CD4-positive, alpha-beta T cell (primary cell): ENCODE measurements at regions not wholly inside any gene's neighbourhood (a gene's known extent, or its start where the extent isn't known, plus 50 kb on each side); places are given as distances from the start of the nearest gene placed in this dataset.

Experiments
- ATAC-seq: fragments of 200-7000 bp; cut with Tn5 transposase; one replicate; pipeline ENCODE4 v1.10.0; 2022; ENCODE audit warnings: mild to moderate bottlenecking; ENCODE audit not compliant: poor library complexity
- CTCF ChIA-PET: fragments of 350-600 bp; sonication (Branson Sonifier 250); formaldehyde crosslinking; loops from one replicate; lab custom pipeline; 2021; ENCODE audit warnings: antibody characterized with exemption, inconsistent platforms; lab: Charles Lee
- POLR2A ChIA-PET: fragments of 350-600 bp; sonication (Branson Sonifier 250); formaldehyde crosslinking; loops from one replicate; lab custom pipeline; 2021; ENCODE audit warnings: antibody characterized with exemption, inconsistent platforms; lab: Charles Lee
- DNase-seq, 14 experiments: peaks; one replicate each; pipeline ENCODE4 v3.0.0-alpha.2; 2013 to 2020; ENCODE audit warnings: mixed read lengths in 2 of 14
- H3K27ac ChIP-seq, 2 donors: one replicate each; pipeline versions ENCODE4 v1.5.1 to v1.7.0; 2013; ENCODE audit warnings: low read length in 2 of 2, low read depth in 1 of 2, mild to moderate bottlenecking in 1 of 2
- H3K27me3 ChIP-seq, 2 experiments: 1 replicate in 1 of 2; 2 replicates in 1 of 2; pipeline versions ENCODE4 v1.6.1 to v1.7.0; 2013; ENCODE audit warnings: low read length in 2 of 2, control low read depth in 1 of 2, mild to moderate bottlenecking in 1 of 2, moderate library complexity in 1 of 2; ENCODE audit not compliant: insufficient read depth in 2 of 2, control insufficient read depth in 1 of 2
- H3K36me3 ChIP-seq: one replicate; pipeline ENCODE4 v1.6.1; 2013; ENCODE audit warnings: low read length, control low read depth; ENCODE audit not compliant: insufficient read depth
- H3K4me1 ChIP-seq: one replicate; pipeline ENCODE4 v1.6.1; 2013; ENCODE audit warnings: low read length, control low read depth; ENCODE audit not compliant: insufficient read depth
- H3K4me3 ChIP-seq: one replicate; pipeline ENCODE4 v1.5.1; 2013; ENCODE audit warnings: mild to moderate bottlenecking, low read length, moderate library complexity
- H3K9me3 ChIP-seq, 2 experiments: 1 replicate in 1 of 2; 2 replicates in 1 of 2; pipeline versions ENCODE4 v1.6.1 to v1.7.0; 2013; ENCODE audit warnings: low read length in 2 of 2, mild to moderate bottlenecking in 2 of 2, control low read depth in 1 of 2, moderate library complexity in 1 of 2; ENCODE audit not compliant: control insufficient read depth in 1 of 2, insufficient read depth in 1 of 2
- H3K27ac Mint-ChIP-seq: one replicate; pipeline ENCODE4 v1.8.0; 2020; ENCODE audit warnings: mixed read lengths
- H3K27me3 Mint-ChIP-seq: one replicate; pipeline ENCODE4 v1.8.0; 2021; ENCODE audit warnings: mixed read lengths
- H3K36me3 Mint-ChIP-seq: one replicate; pipeline ENCODE4 v1.8.0; 2021; ENCODE audit warnings: low read depth, mixed read lengths
- H3K4me1 Mint-ChIP-seq: one replicate; pipeline ENCODE4 v1.8.0; 2021; ENCODE audit warnings: low read depth, mixed read lengths
- H3K4me3 Mint-ChIP-seq: one replicate; pipeline ENCODE4 v1.8.0; 2020; ENCODE audit warnings: mild to moderate bottlenecking, mixed read lengths
- H3K9me3 Mint-ChIP-seq: one replicate; pipeline ENCODE4 v1.8.0; 2020; ENCODE audit warnings: mixed read lengths
- CTCF ChIP-seq: fragments of 200-600 bp; IDR thresholded peaks from one replicate; pipeline ENCODE4 v1.8.0; 2022; ENCODE audit warnings: antibody characterized with exemption, mild to moderate bottlenecking
- intact Hi-C, 2 experiments: fragments of 100-400 bp; cut with DNase I in 1 of 2; cut with micrococcal nuclease in 1 of 2; formaldehyde crosslinking; loops; one replicate each; pipeline versions ENCODE4 v1.15.1 to v1.9.0; 2023 to 2025; cut with DNase I, micrococcal nuclease

- H3K36me3 Mint-ChIP-seq = no peaks in the 10 kb centered on the region
- no peak overlapping the region for H3K27ac Mint-ChIP-seq
- Histone ChIP-seq H3K36me3 (no peaks in the 10 kb centered on the region), H3K4me3 (no peak overlapping the region), H3K9me3 (no peaks in the 10 kb centered on the region), H3K27me3 (no peaks in the 10 kb centered on the region), H3K27ac (no peak overlapping the region), H3K4me1 (no peaks in the 10 kb centered on the region)
- intact Hi-C loops = no loop called here
- no peaks in the 10 kb centered on the region for H3K4me1 Mint-ChIP-seq
- ATAC-seq (no peak), DNase-seq (no peak)
- peaks cover 24% of the 10 kb centered on the region for H3K27me3 Mint-ChIP-seq
- TF ChIP-seq CTCF = no peak
- H3K9me3 Mint-ChIP-seq = peaks cover 5% of the 10 kb centered on the region
- no peak overlapping the region for H3K4me3 Mint-ChIP-seq
- ChIA-PET CTCF (no interaction called here), POLR2A (no interaction called here)
Observed at GRCh38 chr2:215671244-215671643, 235.4 kb upstream of the FN1 start.

GRCh38 chr2:215670396-215670795 is 234.5 kb upstream of the FN1 start:
- Mint-ChIP-seq H3K27me3 (peaks cover 24% of the 10 kb centered on the region), H3K9me3 (peaks cover 5% of the 10 kb centered on the region), H3K4me3 (no peak overlapping the region), H3K36me3 (no peaks in the 10 kb centered on the region), H3K27ac (no peak overlapping the region), H3K4me1 (no peaks in the 10 kb centered on the region)
- Histone ChIP-seq H3K36me3 (no peaks in the 10 kb centered on the region), H3K9me3 (no peaks in the 10 kb centered on the region), H3K4me3 (no peak overlapping the region), H3K27me3 (no peaks in the 10 kb centered on the region), H3K27ac (no peak overlapping the region), H3K4me1 (no peaks in the 10 kb centered on the region)
- ChIA-PET CTCF (no interaction called here), POLR2A (interaction anchor here (1.3 kb wide), 1 partner anchor 11 kb away, joined by 3 read pairs; no protein-coding TSS in a partner anchor)
- DNase-seq (no peak), ATAC-seq (no peak)
- intact Hi-C loops = no loop called here
- TF ChIP-seq CTCF = no peak

- H3K4me1 Mint-ChIP-seq = peaks cover 4% of the 10 kb centered on the region
- POLR2A ChIA-PET = no interaction called here
- TF ChIP-seq CTCF = no peak
Observed at GRCh38 chr2:215668378-215668775, 232.5 kb upstream of the FN1 start.

More at GRCh38 chr2:215668378-215668775, 232.5 kb upstream of the FN1 start:
- peaks cover 3% of the 10 kb centered on the region for H3K9me3 Mint-ChIP-seq
- intact Hi-C loops = no loop called here
- Histone ChIP-seq H3K4me1 (no peaks in the 10 kb centered on the region), H3K9me3 (no peaks in the 10 kb centered on the region), H3K27me3 (no peaks in the 10 kb centered on the region), H3K36me3 (no peaks in the 10 kb centered on the region), H3K4me3 (no peak overlapping the region), H3K27ac (no peak overlapping the region)
- no peak overlapping the region for H3K4me3 Mint-ChIP-seq
- ATAC-seq = no peak
- no peak overlapping the region for H3K27ac Mint-ChIP-seq
- no peaks in the 10 kb centered on the region for H3K36me3 Mint-ChIP-seq
- CTCF ChIA-PET = no interaction called here
- no peak for DNase-seq
- peaks cover 24% of the 10 kb centered on the region for H3K27me3 Mint-ChIP-seq
